H1 (cell line): ENCODE measurements at regions not wholly inside any gene's neighbourhood (a gene's known extent, or its start where the extent isn't known, plus 50 kb on each side); places are given as distances from the start of the nearest gene placed in this dataset.

ENCODE experiments used
- POLR2AphosphoS5 ChIP-seq: IDR thresholded peaks from 2 replicates; pipeline ENCODE4 v1.6.1; 2011; ENCODE audit warnings: low read depth, low read length
- TF ChIP-seq, protein P1 (sequence below), 3 experiments: IDR thresholded peaks; 1 replicate in 2 of 3; 2 replicates in 1 of 3; pipeline versions ENCODE4 v1.5.1 to v1.6.1; 2011; ENCODE audit warnings: low read length in 3 of 3, mild to moderate bottlenecking in 3 of 3, inconsistent platforms in 2 of 3, low read depth in 1 of 3, moderate library complexity in 1 of 3; ENCODE audit not compliant: insufficient read depth in 1 of 3; ENCODE audit errors: control extremely low read depth in 1 of 3

DNA sequence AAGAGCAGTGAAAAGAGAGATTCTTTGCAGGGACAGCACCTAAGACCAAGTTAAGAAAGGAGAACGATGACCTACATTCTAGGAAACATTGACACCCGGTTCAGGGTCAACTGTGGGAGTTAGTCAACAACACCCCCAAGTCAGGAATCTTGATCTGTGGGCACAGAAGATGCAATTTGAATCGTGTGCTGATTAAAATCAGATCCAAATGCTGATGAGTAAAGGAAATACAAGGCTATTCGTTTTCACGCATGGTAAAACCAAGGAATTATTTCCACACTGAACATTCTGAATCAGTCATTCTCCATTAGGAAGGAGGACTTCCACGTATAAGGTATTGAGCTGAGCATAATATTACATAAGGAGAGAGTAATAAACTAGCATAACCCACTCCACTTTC, 124.2 kb downstream of the COPS8 start:
- TF ChIP-seq POLR2AphosphoS5: no peak
- TF ChIP-seq, protein P1, sequence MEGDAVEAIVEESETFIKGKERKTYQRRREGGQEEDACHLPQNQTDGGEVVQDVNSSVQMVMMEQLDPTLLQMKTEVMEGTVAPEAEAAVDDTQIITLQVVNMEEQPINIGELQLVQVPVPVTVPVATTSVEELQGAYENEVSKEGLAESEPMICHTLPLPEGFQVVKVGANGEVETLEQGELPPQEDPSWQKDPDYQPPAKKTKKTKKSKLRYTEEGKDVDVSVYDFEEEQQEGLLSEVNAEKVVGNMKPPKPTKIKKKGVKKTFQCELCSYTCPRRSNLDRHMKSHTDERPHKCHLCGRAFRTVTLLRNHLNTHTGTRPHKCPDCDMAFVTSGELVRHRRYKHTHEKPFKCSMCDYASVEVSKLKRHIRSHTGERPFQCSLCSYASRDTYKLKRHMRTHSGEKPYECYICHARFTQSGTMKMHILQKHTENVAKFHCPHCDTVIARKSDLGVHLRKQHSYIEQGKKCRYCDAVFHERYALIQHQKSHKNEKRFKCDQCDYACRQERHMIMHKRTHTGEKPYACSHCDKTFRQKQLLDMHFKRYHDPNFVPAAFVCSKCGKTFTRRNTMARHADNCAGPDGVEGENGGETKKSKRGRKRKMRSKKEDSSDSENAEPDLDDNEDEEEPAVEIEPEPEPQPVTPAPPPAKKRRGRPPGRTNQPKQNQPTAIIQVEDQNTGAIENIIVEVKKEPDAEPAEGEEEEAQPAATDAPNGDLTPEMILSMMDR (IDR thresholded peaks at IDR 0.05; ENCODE audit: control extremely low read depth in 1 of 3, insufficient read depth in 1 of 3, low read depth in 1 of 3, low read length in 3 of 3): no peak
